Gastroesophageal sphincter (tissue), 3 donors: ENCODE measurements at regions not wholly inside any gene's neighbourhood (a gene's known extent, or its start where the extent isn't known, plus 50 kb on each side); places are given as distances from the start of the nearest gene placed in this dataset.

Experiments used
- EP300 ChIP-seq: sonication (generic); formaldehyde crosslinking; IDR thresholded peaks from one replicate; pipeline ENCODE4 v1.6.1; 2017; ENCODE audit warnings: antibody characterized with exemption, mild to moderate bottlenecking
- POLR2A ChIP-seq, 2 donors: fragments of 450-650 bp; IDR thresholded peaks; one replicate each; pipeline ENCODE4 v1.6.1; 2017; ENCODE audit warnings: antibody characterized with exemption in 2 of 2, mild to moderate bottlenecking in 2 of 2, moderate library complexity in 1 of 2
- POLR2AphosphoS5 ChIP-seq: sonication (generic); formaldehyde crosslinking; IDR thresholded peaks from one replicate; pipeline ENCODE4 v1.6.1; 2017; ENCODE audit warnings: antibody characterized with exemption
- TF ChIP-seq, protein P1 (sequence below), 4 experiments: fragments of 200-600 bp in 2 of 4; fragments of 450-650 bp in 2 of 4; sonication (generic) in 1 of 4; IDR thresholded peaks; one replicate each; pipeline ENCODE4 v1.5.1; 2017 to 2019; ENCODE audit warnings: antibody characterized with exemption in 4 of 4, mild to moderate bottlenecking in 2 of 4, moderate library complexity in 2 of 4

DNA sequence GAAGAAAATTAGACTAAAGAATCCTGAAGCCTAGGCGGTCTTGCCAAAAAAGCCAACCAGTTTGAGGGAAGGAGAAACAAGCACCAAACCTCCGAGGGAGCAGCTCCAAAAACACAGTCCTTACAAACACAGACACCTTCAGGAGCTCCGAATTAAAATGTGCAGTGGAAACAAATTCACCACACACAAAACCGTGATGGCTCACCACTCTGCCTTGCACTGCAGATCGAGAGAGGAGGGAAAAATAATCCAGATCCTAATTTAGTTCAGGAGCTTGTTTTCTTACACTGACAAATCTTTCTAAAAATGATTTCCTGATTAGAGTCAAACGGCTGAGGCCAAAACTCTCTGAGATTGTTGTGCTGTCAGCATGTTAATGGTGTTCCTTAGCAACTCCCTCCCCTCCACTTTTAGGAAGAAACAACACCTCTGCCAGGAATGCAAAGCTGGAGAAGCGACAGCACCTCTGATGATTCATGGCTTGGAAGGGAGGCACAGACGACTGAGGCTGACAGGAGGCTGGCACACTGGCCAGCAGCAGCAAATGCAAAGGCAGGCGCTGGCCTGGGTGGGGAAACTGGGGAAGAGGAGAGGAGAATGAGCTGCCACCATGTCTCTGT lies 249.4 kb upstream of the KLHL29 start:
- TF ChIP-seq, protein P1, sequence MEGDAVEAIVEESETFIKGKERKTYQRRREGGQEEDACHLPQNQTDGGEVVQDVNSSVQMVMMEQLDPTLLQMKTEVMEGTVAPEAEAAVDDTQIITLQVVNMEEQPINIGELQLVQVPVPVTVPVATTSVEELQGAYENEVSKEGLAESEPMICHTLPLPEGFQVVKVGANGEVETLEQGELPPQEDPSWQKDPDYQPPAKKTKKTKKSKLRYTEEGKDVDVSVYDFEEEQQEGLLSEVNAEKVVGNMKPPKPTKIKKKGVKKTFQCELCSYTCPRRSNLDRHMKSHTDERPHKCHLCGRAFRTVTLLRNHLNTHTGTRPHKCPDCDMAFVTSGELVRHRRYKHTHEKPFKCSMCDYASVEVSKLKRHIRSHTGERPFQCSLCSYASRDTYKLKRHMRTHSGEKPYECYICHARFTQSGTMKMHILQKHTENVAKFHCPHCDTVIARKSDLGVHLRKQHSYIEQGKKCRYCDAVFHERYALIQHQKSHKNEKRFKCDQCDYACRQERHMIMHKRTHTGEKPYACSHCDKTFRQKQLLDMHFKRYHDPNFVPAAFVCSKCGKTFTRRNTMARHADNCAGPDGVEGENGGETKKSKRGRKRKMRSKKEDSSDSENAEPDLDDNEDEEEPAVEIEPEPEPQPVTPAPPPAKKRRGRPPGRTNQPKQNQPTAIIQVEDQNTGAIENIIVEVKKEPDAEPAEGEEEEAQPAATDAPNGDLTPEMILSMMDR (IDR thresholded peaks at IDR 0.05) = no peak
- TF ChIP-seq POLR2A (IDR thresholded peaks at IDR 0.05) (no peak), POLR2AphosphoS5 (peak; percentile 59), EP300 (no peak)
